CD4-positive, alpha-beta T cell treated with Interleukin-15 for 1 hour (primary cell): ENCODE measurements at regions not wholly inside any gene's neighbourhood (a gene's known extent, or its start where the extent isn't known, plus 50 kb on each side); places are given as distances from the start of the nearest gene placed in this dataset.

Experiments used
- DNase-seq: peaks from one replicate; pipeline ENCODE4 v3.0.0-alpha.2; 2020

DNA sequence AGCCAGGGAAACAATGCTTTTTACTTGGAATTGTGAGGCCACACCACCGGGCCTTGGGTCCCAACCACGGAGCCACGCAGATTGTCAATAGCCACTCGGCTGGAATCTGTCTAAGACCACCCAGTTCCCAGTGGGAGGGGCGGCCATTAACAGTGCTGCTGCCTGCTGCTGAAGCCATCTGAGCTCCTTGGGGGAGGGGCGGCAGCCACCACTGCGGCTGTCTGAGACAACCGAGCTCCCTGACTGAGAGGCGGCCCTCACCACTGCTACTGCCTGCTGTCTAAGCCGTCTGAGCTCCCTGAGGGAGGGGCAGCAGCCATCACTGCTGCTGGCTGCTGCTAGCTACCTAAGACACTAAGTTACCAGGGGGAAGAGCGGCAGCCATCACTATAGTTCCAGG is 64.3 kb downstream of the DMRTA2 start:
- DNase-seq: no peak

DNA sequence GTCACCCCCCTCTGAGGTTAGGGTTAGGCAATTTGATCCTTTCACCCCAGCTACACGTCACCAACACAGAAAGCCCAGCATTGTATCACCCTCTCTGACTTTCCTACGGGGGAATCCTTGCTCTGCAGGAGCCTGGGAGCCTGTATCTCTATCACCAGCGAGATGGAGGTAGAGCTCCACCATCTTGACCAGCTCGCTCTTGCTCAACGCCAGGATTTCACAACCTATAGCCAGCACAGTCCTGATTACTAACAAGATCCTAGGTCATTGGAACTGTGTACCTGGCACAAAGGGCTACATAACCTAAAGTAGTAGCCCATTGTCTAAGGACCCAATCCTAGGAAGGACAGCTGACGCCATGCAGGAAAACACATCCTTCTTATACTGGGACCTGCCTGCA is 66.1 kb downstream of the DMRTA2 start:
- no peak for DNase-seq

DNA sequence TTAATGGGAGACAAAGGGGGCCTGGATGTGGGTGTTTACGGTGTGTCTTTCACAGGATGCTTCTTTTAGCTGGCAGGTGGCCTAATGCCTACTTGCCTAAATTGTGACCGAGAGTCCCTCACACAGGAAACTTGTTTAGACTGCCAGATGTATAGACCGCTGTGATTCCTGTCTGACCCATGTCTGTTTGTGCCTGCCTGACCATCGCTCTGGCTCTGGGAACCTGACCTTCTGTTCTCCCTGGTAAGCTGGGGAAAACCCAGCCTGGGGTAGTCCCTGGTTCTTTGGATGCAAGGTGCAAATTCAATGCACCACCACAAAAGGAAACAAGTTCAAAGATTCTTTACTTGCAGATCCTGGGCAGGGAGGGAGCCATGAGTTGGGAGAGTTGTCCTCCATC is 68.4 kb downstream of the DMRTA2 start:
- DNase-seq: no peak

DNA sequence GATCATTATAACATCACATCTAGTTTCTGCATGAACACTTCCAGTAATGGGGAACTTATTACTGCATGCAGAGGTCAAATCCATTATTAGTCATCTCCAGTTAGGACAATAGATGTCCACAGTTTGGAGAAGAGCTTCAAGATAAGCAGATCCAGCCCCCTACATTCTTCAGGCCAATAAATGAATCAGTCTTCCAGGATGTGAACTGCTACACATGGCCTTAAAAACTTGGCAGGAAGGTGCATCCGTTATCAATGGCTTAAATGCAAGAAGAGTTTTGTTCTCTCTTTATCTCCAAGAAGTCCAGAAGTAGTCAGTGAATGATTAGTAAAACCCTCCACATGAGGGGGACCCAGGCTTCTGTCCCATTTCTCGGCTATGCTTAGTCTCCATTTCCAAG is 70.8 kb downstream of the DMRTA2 start:
- no peak for DNase-seq

GRCh38 chr1:50350868-50351267 is 72.4 kb downstream of the DMRTA2 start:
- no peak for DNase-seq

DNA sequence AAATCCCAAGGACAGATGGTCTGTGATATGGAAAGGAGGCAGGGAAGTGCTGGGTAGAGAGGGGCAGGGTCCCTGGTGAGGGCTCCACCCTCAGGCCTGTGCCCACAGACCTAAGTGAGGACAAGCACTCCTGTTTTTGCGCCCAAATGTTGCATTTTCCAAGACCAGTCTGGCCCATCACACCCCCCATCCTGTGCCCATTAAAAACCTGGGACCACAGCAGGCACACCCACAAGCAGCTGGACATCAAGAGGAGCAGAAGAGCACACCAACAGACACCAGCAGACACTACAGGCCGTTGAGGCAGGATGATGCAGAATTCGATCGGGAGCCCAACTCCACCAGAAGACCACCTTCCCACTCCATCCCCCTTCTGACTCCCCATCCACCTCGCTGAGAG is 72.8 kb downstream of the DMRTA2 start:
- DNase-seq: no peak

- DNase-seq: no peak
These were observed 74.0 kb downstream of the DMRTA2 start for GRCh38 chr1:50349242-50349565.

GRCh38 chr1:50348449-50349241 is 74.6 kb downstream of the DMRTA2 start:
- no peak for DNase-seq

- no peak for DNase-seq
These were observed 75.3 kb downstream of the DMRTA2 start for GRCh38 chr1:50347933-50348332.

DNA sequence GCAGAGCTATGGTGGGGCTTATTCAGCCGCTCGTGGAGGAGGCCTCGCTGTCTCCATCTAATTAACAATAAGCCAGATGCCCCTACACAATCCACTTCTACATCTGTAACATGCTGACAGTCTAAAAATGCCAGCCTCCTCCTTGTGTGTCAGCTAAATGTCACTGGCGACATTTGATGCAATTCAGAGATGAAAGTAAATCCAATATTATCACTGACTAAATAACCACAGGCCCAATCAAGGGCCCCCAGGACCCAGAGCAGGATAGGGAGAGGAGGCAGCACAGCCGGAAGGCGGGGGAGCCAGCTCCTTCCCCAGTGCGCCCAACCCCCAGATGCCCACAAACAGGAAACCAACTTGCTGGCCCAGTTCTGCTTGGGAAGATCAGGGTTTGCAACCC is 76.6 kb downstream of the DMRTA2 start:
- DNase-seq: no peak

- DNase-seq: no peak
These were observed 79.9 kb downstream of the DMRTA2 start for GRCh38 chr1:50343323-50343722.

DNA sequence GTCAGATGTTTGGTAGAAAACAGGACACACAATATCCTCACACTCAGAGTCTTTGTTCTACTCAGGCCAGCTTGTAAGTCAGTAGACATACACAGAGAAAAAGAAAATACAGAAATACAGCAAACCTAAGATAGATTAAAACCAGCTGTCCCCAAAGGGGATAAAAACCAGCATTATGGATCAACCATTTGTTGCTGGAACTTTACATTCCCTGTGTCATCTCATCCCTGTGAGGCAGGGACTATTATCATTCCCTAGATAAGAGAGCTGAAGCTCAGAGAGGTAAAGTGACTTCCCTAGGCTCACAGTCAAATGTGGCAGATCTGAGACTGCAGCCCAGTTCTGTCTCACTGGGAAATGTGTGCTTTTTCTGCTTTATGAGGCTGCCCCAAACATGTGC is 80.7 kb downstream of the DMRTA2 start:
- no peak for DNase-seq

DNA sequence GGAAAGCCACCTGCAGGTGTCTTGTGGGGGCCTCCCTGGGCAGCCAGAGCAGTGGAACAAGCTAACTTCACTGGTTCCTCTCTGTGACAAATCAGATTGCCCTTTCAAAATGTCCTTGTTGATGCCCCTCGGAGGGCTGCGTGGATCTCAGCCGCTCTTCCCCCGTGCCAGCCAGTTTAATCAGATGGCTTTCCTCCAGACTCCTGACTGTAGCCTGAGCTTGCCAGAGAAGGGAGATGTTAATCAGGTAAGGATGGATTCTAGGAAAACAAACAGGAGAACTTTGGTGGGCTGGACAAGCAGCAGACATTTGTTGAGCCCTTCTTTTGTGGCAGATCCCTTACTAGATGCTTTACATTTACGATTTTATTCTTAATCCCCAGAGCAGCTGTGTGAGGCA is 88.2 kb downstream of the DMRTA2 start:
- DNase-seq: no peak

GRCh38 chr1:50333595-50333974 is 89.7 kb downstream of the DMRTA2 start:
- DNase-seq: peak; percentile 41

DNA sequence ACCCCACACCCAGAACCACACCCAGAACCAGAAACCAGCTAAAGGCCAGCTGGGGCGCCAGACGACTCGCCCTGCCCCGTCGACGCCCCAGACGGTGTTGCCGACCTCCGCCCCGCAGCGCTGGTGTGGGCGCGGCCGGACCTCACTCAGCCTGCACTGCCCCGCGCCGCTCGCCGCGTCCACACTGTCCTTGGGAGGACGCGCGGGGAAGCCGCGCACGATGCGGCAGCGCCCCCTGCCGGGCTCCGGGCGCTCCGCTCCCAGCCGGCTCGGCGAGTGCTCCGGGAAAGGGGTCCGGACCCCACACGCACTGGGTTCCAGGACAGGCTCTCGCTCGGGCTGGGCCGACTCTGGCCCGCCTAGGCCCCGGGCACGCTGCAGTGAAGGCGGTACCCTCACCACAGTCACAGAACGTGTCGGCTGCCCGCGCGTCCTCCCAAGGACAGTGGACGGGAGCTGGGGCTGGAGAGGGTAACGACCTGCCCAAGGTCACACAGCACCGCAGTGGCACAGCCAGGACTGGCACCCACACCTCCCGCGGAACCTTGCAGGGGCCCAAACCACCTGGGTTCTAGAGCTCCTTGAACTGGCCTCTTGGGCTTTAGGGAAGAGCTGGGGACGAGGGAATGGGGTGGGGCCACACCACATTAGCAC is 90.2 kb downstream of the DMRTA2 start:
- DNase-seq: peak; percentile 24

DNA sequence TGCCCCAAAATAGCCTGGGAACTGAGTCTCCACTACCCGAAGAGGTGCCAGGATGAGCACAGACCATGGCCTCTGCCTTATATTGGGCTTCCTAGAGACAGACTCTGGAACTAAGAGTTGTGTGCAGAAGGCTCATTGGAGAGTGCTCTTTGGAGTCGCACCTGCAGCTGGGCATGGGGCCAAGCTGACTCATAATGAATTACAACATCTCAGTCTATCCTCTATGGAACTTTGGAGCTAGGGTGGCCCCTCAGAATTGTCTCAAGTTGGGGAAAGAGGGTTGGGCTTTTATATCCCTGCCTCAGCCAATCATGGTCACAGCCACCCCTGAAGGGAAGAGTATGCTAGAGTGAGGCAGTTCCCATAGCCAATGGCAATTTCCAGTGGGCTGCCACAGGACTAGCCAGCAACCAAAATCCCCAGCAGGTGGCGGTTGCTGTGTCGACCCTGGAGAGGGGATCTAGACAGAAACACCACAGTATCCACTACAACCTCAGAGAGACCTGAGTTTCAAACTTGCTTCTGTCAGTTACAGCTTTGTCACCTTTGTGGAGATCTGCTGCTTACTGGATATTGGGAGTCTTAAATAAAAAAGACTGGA is 93.8 kb downstream of the DMRTA2 start:
- DNase-seq: no peak

- no peak for DNase-seq
These were observed 94.7 kb downstream of the DMRTA2 start for GRCh38 chr1:50328552-50328951.

- DNase-seq: no peak
These were observed 97.2 kb downstream of the DMRTA2 start for GRCh38 chr1:50326026-50326425.

GRCh38 chr1:50322579-50322978 is 100.7 kb downstream of the DMRTA2 start:
- no peak for DNase-seq

GRCh38 chr1:50318428-50318827 is 104.8 kb downstream of the DMRTA2 start:
- DNase-seq: no peak

DNA sequence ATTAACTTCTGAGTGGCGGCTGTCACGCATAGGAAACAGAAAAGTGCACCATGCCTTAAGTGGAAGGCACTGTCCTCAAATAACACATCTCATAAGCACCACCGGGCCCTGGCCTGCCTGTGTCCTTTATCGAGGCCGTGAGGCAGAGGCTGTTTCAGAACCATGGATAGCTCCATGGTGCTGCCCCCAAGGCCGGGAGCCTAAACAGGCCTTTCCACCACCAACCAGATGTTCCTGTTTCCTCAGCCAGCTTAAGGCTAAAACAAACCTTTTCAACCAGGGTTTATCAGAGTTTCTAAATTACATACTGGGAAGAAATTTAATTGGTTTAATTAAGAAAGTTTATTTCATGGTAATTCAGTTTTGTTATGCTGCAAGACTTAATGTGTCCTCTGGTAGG is 114.4 kb downstream of the DMRTA2 start:
- DNase-seq: no peak

DNA sequence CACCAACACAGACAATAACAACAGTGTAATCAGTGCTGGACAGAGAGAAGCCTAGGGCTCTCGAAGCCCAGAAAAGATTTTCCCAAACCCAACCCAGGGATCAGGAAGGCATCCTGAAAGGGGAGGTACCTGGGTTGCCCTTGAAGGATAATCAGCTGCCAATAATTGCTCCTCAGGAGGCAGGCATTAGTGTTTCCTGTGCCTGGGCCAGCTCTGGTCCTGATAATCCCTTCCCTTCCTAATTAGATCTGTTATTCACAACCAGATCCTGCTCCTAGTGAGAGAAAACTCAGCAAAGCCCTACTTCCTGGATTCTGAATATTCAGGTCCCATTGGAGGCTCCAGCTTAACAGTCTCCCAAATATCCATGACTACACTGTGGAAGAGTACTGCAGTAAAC is 117.4 kb downstream of the DMRTA2 start:
- DNase-seq: no peak

DNA sequence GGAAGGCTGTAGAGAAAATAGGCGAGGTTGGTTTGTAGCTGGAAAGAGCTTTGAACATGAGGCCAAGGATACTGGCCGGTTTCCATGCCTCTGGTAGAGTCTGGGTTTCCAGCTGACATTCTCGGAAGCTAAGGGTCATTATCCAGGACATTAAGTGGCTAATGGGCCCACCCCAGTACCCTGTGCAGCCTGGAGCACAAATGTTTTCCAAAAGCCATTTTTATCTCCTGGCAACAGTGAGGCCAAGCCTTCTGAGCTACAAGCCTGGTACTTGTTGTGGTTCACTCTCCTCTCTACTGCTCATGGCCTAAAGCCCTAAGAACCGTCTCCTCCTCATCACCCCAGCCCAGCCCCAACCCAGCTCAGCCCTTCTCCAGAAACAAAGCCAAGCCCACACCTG is 122.9 kb downstream of the DMRTA2 start:
- no peak for DNase-seq

GRCh38 chr1:50295566-50295965 is 127.7 kb downstream of the DMRTA2 start:
- DNase-seq: no peak

GRCh38 chr1:50292276-50292675 is 131.0 kb downstream of the DMRTA2 start:
- no peak for DNase-seq
